AML-193 (cell line): ENCODE measurements at regions not wholly inside any gene's neighbourhood (a gene's known extent, or its start where the extent isn't known, plus 50 kb on each side); places are given as distances from the start of the nearest gene placed in this dataset.

Experiments
- DNase-seq, 2 experiments: peaks; one replicate each; lab custom pipeline; 2025; lab: John Stamatoyannopoulos, UW

GRCh38 chr5:31098811-31099210 is 94.7 kb upstream of the CDH6 start:
- no peak for DNase-seq

GRCh38 chr5:31097851-31098250 is 95.6 kb upstream of the CDH6 start:
- DNase-seq, result no peak

GRCh38 chr5:31096238-31096865 is 97.1 kb upstream of the CDH6 start:
- DNase-seq, result no peak

GRCh38 chr5:31095796-31096195 is 97.7 kb upstream of the CDH6 start:
- DNase-seq, result no peak

GRCh38 chr5:31091501-31091900 is 102.0 kb upstream of the CDH6 start:
- no peak for DNase-seq

- DNase-seq, result no peak
Observed at GRCh38 chr5:31090467-31090866, 103.0 kb upstream of the CDH6 start.

GRCh38 chr5:31086839-31087415 is 106.6 kb upstream of the CDH6 start:
- DNase-seq, result no peak

- DNase-seq, result no peak
Observed at GRCh38 chr5:31084871-31085270, 108.6 kb upstream of the CDH6 start.

GRCh38 chr5:31083364-31083763 is 110.1 kb upstream of the CDH6 start:
- no peak for DNase-seq

GRCh38 chr5:31079668-31080067 is 113.8 kb upstream of the CDH6 start:
- DNase-seq, result no peak

- DNase-seq, result no peak
Observed at GRCh38 chr5:31078956-31079355, 114.5 kb upstream of the CDH6 start.

GRCh38 chr5:31075981-31076380 is 117.5 kb upstream of the CDH6 start:
- no peak for DNase-seq

- no peak for DNase-seq
Observed at GRCh38 chr5:31068287-31068686, 125.2 kb upstream of the CDH6 start.

- DNase-seq, result no peak
Observed at GRCh38 chr5:31066655-31067328, 126.7 kb upstream of the CDH6 start.

- DNase-seq, result no peak
Observed at GRCh38 chr5:31064215-31064614, 129.3 kb upstream of the CDH6 start.

GRCh38 chr5:31062902-31063580 is 130.4 kb upstream of the CDH6 start:
- no peak for DNase-seq

- DNase-seq, result no peak
Observed at GRCh38 chr5:31059889-31060288, 133.6 kb upstream of the CDH6 start.

- no peak for DNase-seq
Observed at GRCh38 chr5:31054453-31054852, 139.0 kb upstream of the CDH6 start.

- DNase-seq, result no peak
Observed at GRCh38 chr5:31052937-31053658, 140.4 kb upstream of the CDH6 start.

GRCh38 chr5:31051316-31051715 is 142.2 kb upstream of the CDH6 start:
- no peak for DNase-seq

- no peak for DNase-seq
Observed at GRCh38 chr5:31049936-31050704, 143.4 kb upstream of the CDH6 start.

GRCh38 chr5:31049461-31049860 is 144.0 kb upstream of the CDH6 start:
- DNase-seq, result no peak
